ENCODE measurements at regions not wholly inside any gene's neighbourhood (a gene's known extent, or its start where the extent isn't known, plus 50 kb on each side); places are given as distances from the start of the nearest gene placed in this dataset.
"Not testable (repeated sequence)": the region's sequence is repeated elsewhere in the genome, so short reads cannot be mapped to it uniquely, and the experiment has no call there.

DNA sequence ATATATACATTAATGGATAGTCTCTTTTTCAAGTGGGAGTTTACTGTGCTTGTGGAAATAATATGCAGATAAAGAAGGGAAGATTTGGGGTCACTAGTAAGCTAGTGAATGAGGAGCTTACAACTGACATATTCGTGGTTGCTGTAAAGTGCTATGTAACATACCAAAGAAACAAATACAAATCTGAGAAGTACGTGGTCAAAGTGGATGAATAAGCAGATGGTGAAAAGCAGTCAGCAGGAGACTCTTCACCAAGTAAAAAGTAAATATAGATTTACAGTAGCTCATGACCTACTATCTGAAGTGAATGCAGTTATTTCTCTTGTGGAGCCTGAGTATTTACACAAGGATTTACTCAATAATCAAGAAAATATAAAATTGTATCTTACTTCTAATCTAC lies 136.6 kb upstream of the ELAC2 start:
- Histone ChIP-seq H3K4me3 (ENCODE audit: low read length, poor library complexity, severe bottlenecking) (no peak overlapping the region), H3K4me2 (ENCODE audit: low read depth, low read length, poor library complexity, severe bottlenecking) (no peak overlapping the region), H4K20me1 (ENCODE audit: insufficient read depth, low read length, poor library complexity, severe bottlenecking) (no peaks in the 10 kb centered on the region), H3K9ac (ENCODE audit: low read depth, low read length, poor library complexity, severe bottlenecking) (no peak overlapping the region), H3K36me3 (ENCODE audit: insufficient read depth, low read length) (no peaks in the 10 kb centered on the region), H3F3A (ENCODE audit: low read depth) (no peaks in the 10 kb centered on the region), H2AFZ (ENCODE audit: low read length) (no peak overlapping the region), H3K9me2 (replicated peaks; ENCODE audit: low read depth, low read length) (no peaks in the 10 kb centered on the region), H3K27me3 (ENCODE audit: insufficient read depth, low read length, poor library complexity, severe bottlenecking) (no peaks in the 10 kb centered on the region), H3K79me2 (ENCODE audit: insufficient read depth, low read length) (no peaks in the 10 kb centered on the region), H3K9me3 (ENCODE audit: insufficient read depth, low read depth, low read length) (no peaks in the 10 kb centered on the region), H3K4me1 (ENCODE audit: insufficient read depth, low read length, poor library complexity, severe bottlenecking) (no peaks in the 10 kb centered on the region)
- no peak for TF ChIP-seq EZH2phosphoT487 (IDR thresholded peaks at IDR 0.05; ENCODE audit: borderline replicate concordance)
- TF ChIP-seq CTCF (conservative IDR thresholded peaks at IDR 0.05; ENCODE audit: low read length) = no peak

- no peaks in the 10 kb centered on the region for H3K4me1 ChIP-seq (ENCODE audit: insufficient read depth, low read length, poor library complexity, severe bottlenecking)
- no peaks in the 10 kb centered on the region for H3K36me3 ChIP-seq (ENCODE audit: insufficient read depth, low read length)
- no peak overlapping the region for H3K4me2 ChIP-seq (ENCODE audit: low read depth, low read length, poor library complexity, severe bottlenecking)
- H3K9me3 ChIP-seq (ENCODE audit: insufficient read depth, low read depth, low read length) = no peaks in the 10 kb centered on the region
- H4K20me1 ChIP-seq (ENCODE audit: insufficient read depth, low read length, poor library complexity, severe bottlenecking) = no peaks in the 10 kb centered on the region
- no peak overlapping the region for H2AFZ ChIP-seq (ENCODE audit: low read length)
- no peaks in the 10 kb centered on the region for H3F3A ChIP-seq (ENCODE audit: low read depth)
- H3K9ac ChIP-seq (ENCODE audit: low read depth, low read length, poor library complexity, severe bottlenecking) = no peak overlapping the region
- no peaks in the 10 kb centered on the region for H3K79me2 ChIP-seq (ENCODE audit: insufficient read depth, low read length)
- no peaks in the 10 kb centered on the region for H3K9me2 ChIP-seq (replicated peaks; ENCODE audit: low read depth, low read length)
- H3K27me3 ChIP-seq (ENCODE audit: insufficient read depth, low read length, poor library complexity, severe bottlenecking) = no peaks in the 10 kb centered on the region
- no peak for TF ChIP-seq CTCF (conservative IDR thresholded peaks at IDR 0.05; ENCODE audit: low read length)
- no peak overlapping the region for H3K4me3 ChIP-seq (ENCODE audit: low read length, poor library complexity, severe bottlenecking)
Observed at GRCh38 chr17:13153036-13153435, 135.2 kb upstream of the ELAC2 start.

- no peaks in the 10 kb centered on the region for H3K36me3 ChIP-seq (ENCODE audit: insufficient read depth, low read length)
- H4K20me1 ChIP-seq (ENCODE audit: insufficient read depth, low read length, poor library complexity, severe bottlenecking) = no peaks in the 10 kb centered on the region
- H2AFZ ChIP-seq (ENCODE audit: low read length) = no peak overlapping the region
- no peaks in the 10 kb centered on the region for H3F3A ChIP-seq (ENCODE audit: low read depth)
- no peaks in the 10 kb centered on the region for H3K79me2 ChIP-seq (ENCODE audit: insufficient read depth, low read length)
- H3K4me2 ChIP-seq (ENCODE audit: low read depth, low read length, poor library complexity, severe bottlenecking) = no peak overlapping the region
- H3K9me3 ChIP-seq (ENCODE audit: insufficient read depth, low read depth, low read length) = no peaks in the 10 kb centered on the region
- TF ChIP-seq EZH2phosphoT487 (IDR thresholded peaks at IDR 0.05; ENCODE audit: borderline replicate concordance) = no peak
- no peak for TF ChIP-seq CTCF (conservative IDR thresholded peaks at IDR 0.05; ENCODE audit: low read length)
- no peaks in the 10 kb centered on the region for H3K27me3 ChIP-seq (ENCODE audit: insufficient read depth, low read length, poor library complexity, severe bottlenecking)
- no peaks in the 10 kb centered on the region for H3K4me1 ChIP-seq (ENCODE audit: insufficient read depth, low read length, poor library complexity, severe bottlenecking)
- no peak overlapping the region for H3K4me3 ChIP-seq (ENCODE audit: low read length, poor library complexity, severe bottlenecking)
- H3K9me2 ChIP-seq (replicated peaks; ENCODE audit: low read depth, low read length) = no peaks in the 10 kb centered on the region
- H3K9ac ChIP-seq (ENCODE audit: low read depth, low read length, poor library complexity, severe bottlenecking) = no peak overlapping the region
Observed at GRCh38 chr17:13152501-13152900, 134.7 kb upstream of the ELAC2 start.

- H3K79me2 ChIP-seq (ENCODE audit: insufficient read depth, low read length); H3K9ac ChIP-seq (ENCODE audit: low read depth, low read length, poor library complexity, severe bottlenecking); H3K9me2 ChIP-seq (replicated peaks; ENCODE audit: low read depth, low read length); H4K20me1 ChIP-seq (ENCODE audit: insufficient read depth, low read length, poor library complexity, severe bottlenecking); H3F3A ChIP-seq (ENCODE audit: low read depth); H3K9me3 ChIP-seq (ENCODE audit: insufficient read depth, low read depth, low read length); H3K4me2 ChIP-seq (ENCODE audit: low read depth, low read length, poor library complexity, severe bottlenecking); H3K4me1 ChIP-seq (ENCODE audit: insufficient read depth, low read length, poor library complexity, severe bottlenecking); H2AFZ ChIP-seq (ENCODE audit: low read length); H3K4me3 ChIP-seq (ENCODE audit: low read length, poor library complexity, severe bottlenecking); H3K27me3 ChIP-seq (ENCODE audit: insufficient read depth, low read length, poor library complexity, severe bottlenecking); H3K36me3 ChIP-seq (ENCODE audit: insufficient read depth, low read length): not testable (repeated sequence)
Observed at GRCh38 chr17:13150738-13151137, 132.9 kb upstream of the ELAC2 start.
